HFF-Myc (cell line): ENCODE measurements at regions not wholly inside any gene's neighbourhood (a gene's known extent, or its start where the extent isn't known, plus 50 kb on each side); places are given as distances from the start of the nearest gene placed in this dataset.
"Not testable (repeated sequence)": the region's sequence is repeated elsewhere in the genome, so short reads cannot be mapped to it uniquely, and the experiment has no call there.

Experiments used
- DNase-seq: peaks from one replicate; pipeline ENCODE4 v3.0.0-alpha.2; 2011; ENCODE audit warnings: low read depth; ENCODE audit errors: extremely low read depth
- H3K4me3 ChIP-seq: replicated peaks from 2 replicates; pipeline ENCODE4 v1.5.1; 2011; ENCODE audit warnings: low read depth, mild to moderate bottlenecking, control low read depth, low read length
- TF ChIP-seq, protein P1 (sequence below): IDR thresholded peaks from 2 replicates; pipeline ENCODE4 v1.5.1; 2012; ENCODE audit warnings: mild to moderate bottlenecking, low read depth, low read length, control low read depth; ENCODE audit errors: missing control alignments

DNA sequence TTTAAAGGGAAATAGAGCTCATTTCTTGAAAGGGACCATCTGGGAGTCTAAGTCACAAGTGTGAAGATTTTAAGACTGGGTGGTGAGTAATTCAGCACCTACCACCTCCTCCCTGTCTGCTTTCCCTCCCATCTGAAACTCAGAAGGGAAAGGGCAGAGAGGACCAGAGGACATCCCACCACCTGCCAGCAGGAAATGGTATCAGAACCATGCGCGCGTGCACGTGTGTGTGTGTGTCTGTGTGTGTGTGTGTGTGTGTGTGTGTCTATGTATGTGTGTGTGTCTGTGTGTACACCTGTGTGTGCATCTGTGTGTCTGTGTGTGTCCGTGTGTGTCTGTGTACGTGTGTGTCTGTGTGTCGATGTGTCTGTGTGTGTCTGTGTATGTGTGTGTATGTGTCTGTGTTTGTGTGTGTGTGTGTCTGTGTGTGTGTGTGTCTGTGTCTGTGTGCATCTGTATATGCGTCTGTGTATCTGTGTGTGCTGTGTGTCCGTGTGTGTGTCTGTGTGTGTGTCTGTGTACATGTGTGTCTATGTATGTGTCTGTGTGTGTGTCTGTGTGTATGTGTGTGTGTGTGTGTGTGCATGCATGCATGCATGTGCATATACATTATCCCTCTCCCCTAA is 76.8 kb downstream of the ZFP36L2 start:
- no peak for DNase-seq
- H3K4me3 ChIP-seq, result no peak overlapping the region
- TF ChIP-seq, protein P1, sequence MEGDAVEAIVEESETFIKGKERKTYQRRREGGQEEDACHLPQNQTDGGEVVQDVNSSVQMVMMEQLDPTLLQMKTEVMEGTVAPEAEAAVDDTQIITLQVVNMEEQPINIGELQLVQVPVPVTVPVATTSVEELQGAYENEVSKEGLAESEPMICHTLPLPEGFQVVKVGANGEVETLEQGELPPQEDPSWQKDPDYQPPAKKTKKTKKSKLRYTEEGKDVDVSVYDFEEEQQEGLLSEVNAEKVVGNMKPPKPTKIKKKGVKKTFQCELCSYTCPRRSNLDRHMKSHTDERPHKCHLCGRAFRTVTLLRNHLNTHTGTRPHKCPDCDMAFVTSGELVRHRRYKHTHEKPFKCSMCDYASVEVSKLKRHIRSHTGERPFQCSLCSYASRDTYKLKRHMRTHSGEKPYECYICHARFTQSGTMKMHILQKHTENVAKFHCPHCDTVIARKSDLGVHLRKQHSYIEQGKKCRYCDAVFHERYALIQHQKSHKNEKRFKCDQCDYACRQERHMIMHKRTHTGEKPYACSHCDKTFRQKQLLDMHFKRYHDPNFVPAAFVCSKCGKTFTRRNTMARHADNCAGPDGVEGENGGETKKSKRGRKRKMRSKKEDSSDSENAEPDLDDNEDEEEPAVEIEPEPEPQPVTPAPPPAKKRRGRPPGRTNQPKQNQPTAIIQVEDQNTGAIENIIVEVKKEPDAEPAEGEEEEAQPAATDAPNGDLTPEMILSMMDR, result no peak

DNA sequence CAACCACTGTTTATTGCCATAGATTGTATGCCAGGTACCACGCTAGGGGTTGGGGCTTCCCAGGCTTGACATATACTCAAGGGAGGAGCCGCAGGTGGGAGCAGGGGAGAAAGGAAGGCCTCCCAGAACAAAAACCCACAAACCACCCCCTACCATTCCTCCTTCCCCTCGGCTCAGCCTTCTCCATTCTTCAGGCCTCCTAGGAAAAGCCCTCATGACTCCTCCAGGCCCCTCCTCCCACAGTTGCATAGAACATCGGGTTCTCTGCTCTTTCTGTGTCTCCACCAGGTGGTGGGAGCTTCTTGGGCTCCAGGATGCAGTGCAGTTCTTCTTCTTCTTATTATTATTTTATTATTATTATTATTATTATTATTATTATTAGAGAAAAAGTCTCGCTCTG is 80.3 kb downstream of the ZFP36L2 start:
- TF ChIP-seq, protein P1, result no peak
- no peak overlapping the region for H3K4me3 ChIP-seq
- no peak for DNase-seq

DNA sequence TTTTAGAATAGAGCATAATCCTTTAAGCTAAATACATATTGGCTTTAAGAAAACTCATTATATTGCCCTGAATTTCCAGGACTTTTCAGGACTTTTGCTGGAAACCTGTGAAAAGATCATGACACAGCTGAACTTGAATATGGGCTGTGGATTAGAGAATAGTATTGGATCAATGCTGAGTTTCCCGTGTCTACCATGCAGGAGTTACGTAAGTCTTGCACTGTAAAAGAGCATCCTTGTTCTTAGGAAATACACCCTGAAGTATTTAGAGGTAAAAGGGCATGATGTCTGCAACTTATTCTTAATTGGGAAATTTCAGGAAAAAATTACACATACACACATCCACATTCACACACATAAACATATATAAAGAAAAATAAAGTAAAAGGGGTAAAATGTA is 82.1 kb downstream of the ZFP36L2 start:
- H3K4me3 ChIP-seq, result no peak overlapping the region
- TF ChIP-seq, protein P1, result no peak
- DNase-seq, result no peak

DNA sequence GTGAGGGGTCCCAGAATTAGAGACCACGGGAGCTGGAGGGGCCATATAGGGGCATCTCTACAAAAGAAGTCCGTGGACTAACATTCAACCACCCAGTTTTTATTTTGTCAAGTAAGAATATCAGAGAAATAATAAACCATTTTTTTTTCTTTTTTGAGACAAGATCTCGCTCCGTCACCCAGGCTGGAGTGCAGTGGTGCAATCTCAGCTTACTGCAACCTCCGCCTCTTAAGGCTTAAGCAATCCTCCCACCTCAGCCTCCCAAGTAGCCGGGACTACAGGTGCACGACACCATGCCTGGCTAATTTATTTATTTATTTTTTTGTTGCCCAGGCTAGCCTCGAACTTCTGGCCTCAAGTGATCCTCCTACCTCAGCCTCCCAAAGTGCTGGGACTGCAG is 82.7 kb downstream of the ZFP36L2 start:
- TF ChIP-seq, protein P1, result no peak

DNA sequence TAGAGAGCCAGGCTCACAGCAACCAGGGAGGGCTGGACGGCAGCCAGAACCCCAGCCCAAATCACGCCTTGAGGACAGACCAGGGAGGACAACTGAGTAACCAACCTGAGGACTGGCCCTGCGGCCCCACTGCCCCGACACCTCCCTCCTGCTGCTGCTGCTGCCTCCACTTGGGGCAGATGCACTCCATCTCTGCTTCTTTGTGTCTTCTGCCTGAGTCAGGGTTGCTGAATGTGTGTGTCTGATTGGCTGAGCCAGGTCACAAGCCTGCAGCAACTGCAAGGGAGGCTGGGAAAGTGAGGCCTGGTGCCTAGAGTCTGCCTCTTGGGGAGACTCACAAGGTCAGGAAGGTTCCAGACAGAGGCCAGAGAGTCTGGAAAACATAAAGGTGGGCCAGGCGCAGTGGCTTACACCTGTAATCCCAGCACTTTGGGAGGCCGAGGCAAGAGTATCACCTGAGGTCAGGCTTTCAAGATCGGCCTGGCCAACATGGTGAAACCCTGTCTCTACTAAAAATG is 83.4 kb downstream of the ZFP36L2 start:
- DNase-seq, result no peak
- TF ChIP-seq, protein P1, result peak; percentile 11
- no peak overlapping the region for H3K4me3 ChIP-seq

More for the DNA sequence above, 82.7 kb downstream of the ZFP36L2 start:
- no peak for DNase-seq
- no peak overlapping the region for H3K4me3 ChIP-seq

DNA sequence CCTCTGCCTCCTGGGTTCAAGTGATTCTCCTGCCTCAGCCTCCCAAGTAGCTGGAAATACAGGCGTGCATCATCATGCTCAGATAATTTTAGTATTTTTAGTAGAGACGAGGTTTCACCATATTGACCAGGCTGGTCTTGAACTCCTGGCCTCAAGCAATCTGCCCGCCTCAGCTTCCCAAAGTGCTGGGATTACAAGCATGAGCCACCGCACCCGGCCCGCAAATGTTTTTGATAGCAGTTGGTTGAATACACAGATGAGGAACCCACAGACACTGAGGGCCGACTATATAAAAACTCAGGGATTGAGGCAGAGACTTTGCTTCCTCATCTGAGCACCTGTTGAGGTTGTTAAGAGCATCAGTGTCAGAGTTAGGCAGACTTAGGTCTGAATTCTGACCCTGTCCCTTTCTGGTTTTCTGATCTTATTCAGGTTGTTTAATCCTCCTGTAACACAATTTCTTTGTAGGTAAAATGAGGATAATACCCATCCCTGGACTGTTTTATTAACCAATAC is 84.7 kb downstream of the ZFP36L2 start:
- DNase-seq, H3K4me3 ChIP-seq: not testable (repeated sequence)

DNA sequence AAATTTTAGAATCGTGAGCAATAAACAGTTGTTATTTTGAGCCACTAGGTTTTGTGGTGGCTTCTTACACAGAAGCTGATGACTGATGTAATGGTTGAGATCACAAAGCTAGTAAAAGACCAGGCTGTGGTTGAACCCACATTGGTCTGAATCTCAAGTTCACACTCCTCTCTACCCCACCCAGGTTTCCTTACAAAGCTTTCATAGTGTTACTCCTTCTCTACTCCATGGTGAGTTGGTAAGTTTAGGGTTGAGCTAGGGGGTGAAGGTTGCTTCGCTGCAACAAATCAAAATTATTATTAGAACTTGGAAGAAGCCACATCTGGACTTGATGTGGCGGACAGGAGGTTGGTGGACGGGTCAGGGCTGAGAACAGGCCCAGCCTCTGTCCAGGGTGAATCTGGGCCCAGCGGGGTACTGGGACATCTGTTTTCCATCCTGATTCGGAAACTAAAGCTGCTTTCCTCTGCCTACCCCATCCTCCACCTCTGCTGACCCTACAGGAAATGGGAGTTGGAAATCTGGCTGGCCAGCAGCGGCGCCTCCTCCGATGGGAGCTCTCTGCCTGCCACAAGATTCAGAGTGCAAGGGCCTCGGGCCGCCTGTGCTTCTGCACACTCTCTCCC is 86.3 kb downstream of the ZFP36L2 start:
- peak; percentile 66 for DNase-seq
- no peak overlapping the region for H3K4me3 ChIP-seq
- TF ChIP-seq, protein P1, result no peak
